HepG2 (cell line): ENCODE measurements at regions not wholly inside any gene's neighbourhood (a gene's known extent, or its start where the extent isn't known, plus 50 kb on each side); places are given as distances from the start of the nearest gene placed in this dataset.
A peak's percentile ranks its signal among the peaks of the same experiment; 100 is the strongest.

Experiments used
- ATAC-seq: fragments of 200-7000 bp; cut with Tn5 transposase; 3 replicates; pipeline ENCODE4 v1.9.1; 2020; ENCODE audit warnings: mild to moderate bottlenecking, moderate library complexity
- BruUV-seq: library from RNA; stranded (reverse); fragments of 400-500 nt; replicated peaks from 2 replicates; lab custom pipeline; 2021; lab: Mats Ljungman, UMichigan
- CTCF ChIA-PET: fragments of 300-600 bp; formaldehyde crosslinking; extraction: SDS; loops from one replicate; lab custom pipeline; 2021; ENCODE audit warnings: low total read pairs, inconsistent platforms, low intra/inter-chr PET ratio; lab: Yijun Ruan, JAX
- POLR2A ChIA-PET: fragments of 350-600 bp; sonication (Branson Sonifier 250); formaldehyde crosslinking; loops from one replicate; lab custom pipeline; 2020; ENCODE audit warnings: antibody characterized with exemption, inconsistent platforms; lab: Yijun Ruan, JAX
- DNase-seq: peaks from one replicate; pipeline ENCODE4 v3.0.0-alpha.2; 2015; ENCODE audit warnings: low spot score
- FAIRE-seq: peaks from 3 replicates; lab custom pipeline; 2011; peaks lifted over from hg19 to GRCh38; lab: Jason Lieb, UNC
- H2AFZ ChIP-seq: one replicate; pipeline ENCODE4 v1.6.1; 2011; ENCODE audit warnings: low read length, inconsistent platforms
- H3K27ac ChIP-seq: fragments of 300-600 bp; 3 replicates; pipeline ENCODE4 v1.8.0; 2011; ENCODE audit warnings: mixed run types, mild to moderate bottlenecking, mixed read lengths, low read length, inconsistent platforms; ENCODE audit not compliant: insufficient read depth; ENCODE audit errors: extremely low read length
- H3K27me3 ChIP-seq, 2 experiments: fragments of 200-600 bp in 1 of 2; 2 replicates in 1 of 2; 3 replicates in 1 of 2; pipeline versions ENCODE4 v1.6.0 to v1.8.0; 2011; ENCODE audit warnings: low read length in 2 of 2, mild to moderate bottlenecking in 2 of 2, moderate library complexity in 2 of 2, inconsistent platforms in 1 of 2; ENCODE audit not compliant: insufficient read depth in 2 of 2, control insufficient read depth in 1 of 2
- H3K36me3 ChIP-seq, 2 experiments: fragments of 200-600 bp in 1 of 2; replicated peaks in 1 of 2; 2 replicates in 1 of 2; 3 replicates in 1 of 2; pipeline versions ENCODE4 v1.5.1 to v1.8.0; 2011; ENCODE audit warnings: low read length in 2 of 2, inconsistent platforms in 1 of 2; ENCODE audit not compliant: insufficient read depth in 2 of 2, control insufficient read depth in 1 of 2
- H3K4me1 ChIP-seq: 2 replicates; pipeline ENCODE4 v1.5.1; 2012; ENCODE audit warnings: low read length, inconsistent platforms; ENCODE audit not compliant: insufficient read depth
- H3K4me2 ChIP-seq: 2 replicates; pipeline ENCODE4 v1.6.0; 2011; ENCODE audit warnings: low read depth, low read length, inconsistent platforms
- H3K4me3 ChIP-seq, 3 experiments: fragments of 200-600 bp in 1 of 3; sonication (generic), shearing (Covaris generic) in 1 of 3; replicated peaks in 1 of 3; 2 replicates each; pipeline ENCODE4 v1.5.1; 2011 to 2016; ENCODE audit warnings: low read length in 3 of 3, inconsistent platforms in 2 of 3, low read depth in 2 of 3, mild to moderate bottlenecking in 2 of 3, control low read depth in 1 of 3, mixed read lengths in 1 of 3; ENCODE audit not compliant: insufficient read depth in 1 of 3
- H3K79me2 ChIP-seq: one replicate; pipeline ENCODE4 v1.6.1; 2011; ENCODE audit warnings: low read length, inconsistent platforms; ENCODE audit not compliant: insufficient read depth
- H3K9ac ChIP-seq: 2 replicates; pipeline ENCODE4 v1.6.0; 2011; ENCODE audit warnings: mild to moderate bottlenecking, low read depth, low read length, inconsistent platforms; ENCODE audit not compliant: insufficient read depth
- H3K9me3 ChIP-seq: 2 replicates; pipeline ENCODE4 v1.5.1; 2012; ENCODE audit warnings: mild to moderate bottlenecking, low read length
- H4K20me1 ChIP-seq: 2 replicates; pipeline ENCODE4 v1.6.0; 2011; ENCODE audit warnings: inconsistent platforms, mild to moderate bottlenecking, low read length, moderate library complexity; ENCODE audit not compliant: insufficient read depth
- CHD4 ChIP-seq: fragments of 200-600 bp; sonication (generic); IDR thresholded peaks from 2 replicates; pipeline ENCODE4 v1.7.0; 2017; ENCODE audit warnings: mild to moderate bottlenecking, low read length, borderline replicate concordance
- CTCF ChIP-seq: sonication (generic); formaldehyde crosslinking; IDR thresholded peaks from 2 replicates; pipeline ENCODE4 v1.5.0; 2020; ENCODE audit warnings: mild to moderate bottlenecking, missing genetic modification reagents, moderate library complexity
- KDM2A ChIP-seq: sonication (generic); formaldehyde crosslinking; IDR thresholded peaks from 2 replicates; pipeline ENCODE4 v1.4.0; 2020; ENCODE audit warnings: low read depth, missing genetic modification reagents, borderline replicate concordance
- NR2F1 ChIP-seq, 2 experiments: fragments of 450-650 bp in 1 of 2; formaldehyde crosslinking in 1 of 2; IDR thresholded peaks; 2 replicates each; pipeline versions ENCODE4 v1.5.0 to v1.6.1; 2016 to 2020; ENCODE audit warnings: mild to moderate bottlenecking in 1 of 2, missing compliant biosample characterization in 1 of 2, missing genetic modification reagents in 1 of 2, moderate library complexity in 1 of 2
- RAD21 ChIP-seq: fragments of 450-650 bp; formaldehyde crosslinking; IDR thresholded peaks from 2 replicates; pipeline ENCODE4 v1.5.0; 2020; ENCODE audit warnings: mild to moderate bottlenecking
- SALL1 ChIP-seq: sonication (generic); formaldehyde crosslinking; IDR thresholded peaks from 2 replicates; pipeline ENCODE4 v1.8.0; 2022; ENCODE audit warnings: mild to moderate bottlenecking, missing genetic modification reagents
- SMC3 ChIP-seq: IDR thresholded peaks from 2 replicates; pipeline ENCODE4 v1.6.1; 2011; ENCODE audit warnings: low read length, improper control_type of control experiment
- STAG1 ChIP-seq: sonication (generic); formaldehyde crosslinking; IDR thresholded peaks from 2 replicates; pipeline ENCODE4 v1.4.0; 2020; ENCODE audit warnings: missing genetic modification reagents
- TEAD3 ChIP-seq: optimal IDR thresholded peaks from 2 replicates; pipeline ENCODE3; 2016; ENCODE audit warnings: borderline replicate concordance
- XRCC5 ChIP-seq: fragments of 200-400 bp; formaldehyde crosslinking; optimal IDR thresholded peaks from 2 replicates; pipeline ENCODE3; 2017; ENCODE audit warnings: mild to moderate bottlenecking, low read length
- YY1 ChIP-seq: IDR thresholded peaks from 2 replicates; pipeline ENCODE4 v1.6.1; 2011; ENCODE audit warnings: low read length, low read depth, moderate library complexity, mild to moderate bottlenecking; ENCODE audit not compliant: insufficient read depth, insufficient replicate concordance
- ZNF263 ChIP-seq: sonication (generic); formaldehyde crosslinking; IDR thresholded peaks from 2 replicates; pipeline ENCODE4 v1.4.0; 2020; ENCODE audit warnings: missing genetic modification reagents
- ZNF687 ChIP-seq: sonication (generic); formaldehyde crosslinking; IDR thresholded peaks from 2 replicates; pipeline ENCODE4 v1.5.1; 2020; ENCODE audit warnings: mild to moderate bottlenecking, missing genetic modification reagents, moderate library complexity
- ZNF710 ChIP-seq: sonication (generic); formaldehyde crosslinking; IDR thresholded peaks from 2 replicates; pipeline ENCODE4 v1.5.0; 2020; ENCODE audit warnings: mild to moderate bottlenecking, missing genetic modification reagents, borderline replicate concordance
- WGBS: methylation state at CpG from one replicate; pipeline ENCODE4 v1.1.6; 2017; ENCODE audit warnings: low lambda C conversion rate; 5-methylcytosine and 5-hydroxymethylcytosine counted together
- in situ Hi-C: cut with HindIII; loops from 2 replicates; pipeline ENCODE4 v1.10.0; 2017; ENCODE audit warnings: low pct_unique_long_range_greater_than_20kb; ENCODE audit not compliant: extremely low pct_ligation_motif_present
- intact Hi-C: fragments of 100-400 bp; cut with micrococcal nuclease; formaldehyde crosslinking; loops from one replicate; pipeline ENCODE4 v1.10.0; 2022; ENCODE audit not compliant: unreplicated experiment

DNA sequence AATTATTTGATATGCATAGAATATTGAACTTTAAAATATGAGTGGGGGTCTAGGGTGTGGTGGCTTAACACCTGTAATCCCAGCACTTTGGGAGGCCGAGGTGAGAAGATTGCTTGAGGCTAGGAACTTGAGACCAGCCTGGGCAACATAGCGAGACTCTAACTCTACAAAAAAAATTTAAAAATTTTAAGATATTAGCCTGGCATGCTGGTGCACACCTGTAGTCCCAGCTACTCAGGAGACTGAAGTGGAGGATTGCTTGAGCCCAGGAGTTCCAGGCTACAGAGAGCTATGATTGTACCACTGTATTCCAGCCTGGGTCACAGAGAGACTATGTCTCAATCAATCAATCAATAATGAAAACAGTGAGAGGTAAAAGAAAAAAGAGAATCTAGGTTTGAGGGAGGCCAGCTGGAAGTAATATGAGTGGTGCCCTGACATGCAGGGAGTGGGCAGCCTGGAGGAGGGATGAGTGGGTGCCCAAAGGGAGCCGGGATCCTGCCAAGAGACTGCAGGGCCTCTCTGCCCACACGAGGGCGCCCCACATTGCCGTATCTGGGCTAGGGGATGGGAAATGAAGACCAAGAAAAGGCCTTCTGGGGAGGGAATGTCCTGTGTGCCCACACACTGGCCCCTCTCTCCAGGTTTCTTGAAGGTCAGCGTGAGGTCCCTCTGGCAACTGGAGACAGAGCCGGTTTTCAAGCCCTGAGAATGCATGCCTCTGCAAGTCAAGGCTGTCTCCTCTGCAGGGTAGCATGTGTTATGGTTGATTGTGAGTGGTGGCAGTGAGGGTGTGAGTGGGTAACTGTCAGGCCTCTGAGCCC lies 93.9 kb upstream of the PPM1J start:
- in situ Hi-C loops, result loop anchor here (5.0 kb wide), 2 partner anchors 92 to 233 kb away; partner anchors contain the start of gene PPM1J
- POLR2A ChIA-PET, result no interaction called here
- TF ChIP-seq CHD4 (no peak), STAG1 (CRISPR knock-in tag) (peak; percentile 85), CTCF (peak; percentile 92), SMC3 (peak; percentile 35), TEAD3 (peak; percentile 15), ZNF687 (CRISPR knock-in tag) (peak; percentile 32), NR2F1 (CRISPR knock-in tag; IDR thresholded peaks at IDR 0.05) (no peak), XRCC5 (peak; percentile 74), KDM2A (CRISPR knock-in tag) (peak; percentile 68), SALL1 (CRISPR knock-in tag) (peak; percentile 24; the same call in 1 of the 2 replicates), ZNF263 (peak; percentile 76), YY1 (peak; percentile 28), RAD21 (CRISPR knock-in tag) (peak; percentile 56), ZNF710 (CRISPR knock-in tag) (no peak)

More for the DNA sequence above, 93.9 kb upstream of the PPM1J start:
- FAIRE-seq (peak; percentile 18), ATAC-seq (peak; percentile 80), DNase-seq (peak; percentile 28)
- no peaks in the 10 kb centered on the region for H3K79me2 ChIP-seq
- no peak overlapping the region for H3K4me3 ChIP-seq
- H2AFZ ChIP-seq, result no peak overlapping the region
- no peaks in the 10 kb centered on the region for H4K20me1 ChIP-seq
- H3K36me3 ChIP-seq, result no peaks in the 10 kb centered on the region
- H3K9ac ChIP-seq, result no peak overlapping the region
- intact Hi-C loops, result loop anchor here (1.0 kb wide), 1 partner anchor 233 kb away; no protein-coding TSS in a partner anchor
- 26% methylated on average over 3 of the region's 8 CpGs for WGBS
- BruUV-seq, result no TSS peak
- H3K4me1 ChIP-seq, result peaks cover 33% of the 10 kb centered on the region
- H3K9me3 ChIP-seq, result no peaks in the 10 kb centered on the region
- no peak overlapping the region for H3K27ac ChIP-seq
- peaks cover 0 to 9% of the 10 kb centered on the region in 2 experiments; a peak in 1 of 5 replicates for H3K27me3 ChIP-seq
- no peak overlapping the region for H3K4me2 ChIP-seq
- CTCF ChIA-PET, result interaction anchor here (1.0 to 1.1 kb wide), 2 partner anchors 93 to 233 kb away, joined by 3 read pairs; no protein-coding TSS in a partner anchor
